ENCODE measurements at regions not wholly inside any gene's neighbourhood (a gene's known extent, or its start where the extent isn't known, plus 50 kb on each side); places are given as distances from the start of the nearest gene placed in this dataset.

GRCh38 chr6:169337886-169338445 lies 84.3 kb upstream of the THBS2 start:
- TF ChIP-seq CTCF (IDR thresholded peaks at IDR 0.05) (no peak), POLR2A (IDR thresholded peaks at IDR 0.05) (no peak)
